GM12874 (cell line): ENCODE measurements at regions not wholly inside any gene's neighbourhood (a gene's known extent, or its start where the extent isn't known, plus 50 kb on each side); places are given as distances from the start of the nearest gene placed in this dataset.

Source experiments
- TF ChIP-seq, protein P1 (sequence below): IDR thresholded peaks from 2 replicates; pipeline ENCODE4 v1.5.1; 2011; ENCODE audit warnings: low read depth, mild to moderate bottlenecking, control low read depth, low read length, moderate library complexity; ENCODE audit not compliant: insufficient read depth

DNA sequence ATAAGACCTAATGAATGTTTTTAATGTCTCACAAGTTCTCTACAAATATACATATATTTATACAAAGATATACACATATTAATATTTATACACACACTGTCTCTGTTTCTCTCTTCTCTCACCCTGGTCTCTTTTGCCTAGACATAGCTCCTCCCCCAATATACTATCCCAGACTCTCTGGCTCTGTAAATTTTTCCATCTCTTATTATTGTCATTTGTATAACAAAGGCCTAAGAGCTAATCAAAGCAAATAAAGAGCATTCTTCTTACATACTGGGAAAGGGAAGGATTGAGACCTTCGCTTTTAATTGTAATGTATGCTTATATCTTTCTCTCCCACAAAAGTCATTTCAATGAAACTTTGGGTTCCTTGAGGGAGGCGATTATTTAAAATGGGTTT lies 318.1 kb downstream of the ADAMTS20 start:
- TF ChIP-seq, protein P1, sequence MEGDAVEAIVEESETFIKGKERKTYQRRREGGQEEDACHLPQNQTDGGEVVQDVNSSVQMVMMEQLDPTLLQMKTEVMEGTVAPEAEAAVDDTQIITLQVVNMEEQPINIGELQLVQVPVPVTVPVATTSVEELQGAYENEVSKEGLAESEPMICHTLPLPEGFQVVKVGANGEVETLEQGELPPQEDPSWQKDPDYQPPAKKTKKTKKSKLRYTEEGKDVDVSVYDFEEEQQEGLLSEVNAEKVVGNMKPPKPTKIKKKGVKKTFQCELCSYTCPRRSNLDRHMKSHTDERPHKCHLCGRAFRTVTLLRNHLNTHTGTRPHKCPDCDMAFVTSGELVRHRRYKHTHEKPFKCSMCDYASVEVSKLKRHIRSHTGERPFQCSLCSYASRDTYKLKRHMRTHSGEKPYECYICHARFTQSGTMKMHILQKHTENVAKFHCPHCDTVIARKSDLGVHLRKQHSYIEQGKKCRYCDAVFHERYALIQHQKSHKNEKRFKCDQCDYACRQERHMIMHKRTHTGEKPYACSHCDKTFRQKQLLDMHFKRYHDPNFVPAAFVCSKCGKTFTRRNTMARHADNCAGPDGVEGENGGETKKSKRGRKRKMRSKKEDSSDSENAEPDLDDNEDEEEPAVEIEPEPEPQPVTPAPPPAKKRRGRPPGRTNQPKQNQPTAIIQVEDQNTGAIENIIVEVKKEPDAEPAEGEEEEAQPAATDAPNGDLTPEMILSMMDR, result no peak

DNA sequence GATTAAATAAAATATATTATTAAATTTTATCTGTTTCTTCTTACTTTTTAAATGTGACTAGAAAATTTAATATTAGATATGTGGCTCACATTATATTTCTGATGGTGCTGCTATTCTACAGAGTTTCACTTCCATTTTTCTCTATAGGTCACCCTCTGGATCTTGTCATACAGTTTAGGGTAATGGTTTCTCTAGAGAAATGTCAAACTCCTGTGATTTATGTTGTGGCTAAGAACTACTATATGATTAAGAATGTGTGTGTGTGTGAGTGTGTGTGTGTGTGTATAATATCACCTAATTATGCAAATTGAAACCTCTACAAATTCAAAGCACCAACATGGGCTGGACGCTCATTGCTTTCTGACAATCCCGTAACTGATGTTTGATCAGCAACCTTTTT lies 325.9 kb downstream of the ADAMTS20 start:
- TF ChIP-seq, protein P1, result no peak

DNA sequence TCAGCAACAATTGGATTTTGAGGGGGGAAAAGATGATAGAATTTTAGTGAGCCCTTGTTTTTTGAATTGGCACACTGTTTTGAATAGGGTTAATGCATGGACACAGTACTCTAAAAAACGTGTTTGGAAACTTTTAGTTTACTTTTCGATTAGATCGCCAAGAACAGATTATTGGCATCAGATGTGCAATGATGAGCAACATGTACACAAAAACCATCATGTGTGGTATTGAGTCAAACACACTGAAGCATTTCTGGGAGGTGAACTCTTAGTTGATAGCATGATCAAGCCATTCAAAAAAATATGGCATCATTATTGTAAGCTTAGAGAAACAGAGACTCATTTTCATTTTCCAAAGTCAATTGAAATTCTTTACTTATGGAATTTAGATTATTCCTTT lies 329.2 kb downstream of the ADAMTS20 start:
- TF ChIP-seq, protein P1, result no peak

DNA sequence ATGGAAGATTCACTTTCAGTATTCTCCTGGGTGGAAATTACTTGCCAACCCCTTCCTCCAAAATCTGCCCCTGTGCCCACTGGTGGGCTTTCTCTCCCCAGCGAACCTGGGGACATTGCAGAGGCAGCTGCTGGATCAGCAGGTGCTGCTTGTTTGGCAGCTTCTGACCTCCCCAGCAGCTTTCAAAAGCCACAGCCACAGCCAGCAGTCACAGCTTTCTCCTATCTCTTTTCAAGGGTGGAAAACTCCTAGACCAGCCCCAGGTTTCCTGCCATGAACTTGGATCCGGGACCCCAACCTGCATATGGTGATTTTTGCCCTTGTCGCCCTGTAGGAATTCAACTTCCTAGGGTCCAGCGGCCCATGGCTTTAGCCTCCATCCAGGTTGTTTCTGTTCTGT lies 330.8 kb downstream of the ADAMTS20 start:
- TF ChIP-seq, protein P1, result no peak

DNA sequence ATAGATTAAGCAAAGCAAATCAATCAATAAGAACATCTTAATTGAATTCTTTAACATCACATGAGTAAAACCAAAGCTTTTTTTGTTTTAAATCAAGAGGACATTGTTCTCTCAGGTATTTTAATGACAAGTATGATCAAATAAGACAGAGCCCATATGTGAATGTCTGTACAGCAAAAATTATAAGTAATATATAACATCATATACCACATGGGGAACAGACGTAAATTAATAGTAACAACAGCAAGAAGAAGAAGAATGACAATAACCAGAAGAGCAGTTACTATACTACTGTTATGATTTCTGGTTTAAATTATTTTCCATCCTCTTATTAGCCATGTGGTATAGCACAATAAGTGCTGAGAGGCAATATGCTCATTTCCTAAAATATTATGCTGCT lies 335.5 kb downstream of the ADAMTS20 start:
- TF ChIP-seq, protein P1, result no peak

DNA sequence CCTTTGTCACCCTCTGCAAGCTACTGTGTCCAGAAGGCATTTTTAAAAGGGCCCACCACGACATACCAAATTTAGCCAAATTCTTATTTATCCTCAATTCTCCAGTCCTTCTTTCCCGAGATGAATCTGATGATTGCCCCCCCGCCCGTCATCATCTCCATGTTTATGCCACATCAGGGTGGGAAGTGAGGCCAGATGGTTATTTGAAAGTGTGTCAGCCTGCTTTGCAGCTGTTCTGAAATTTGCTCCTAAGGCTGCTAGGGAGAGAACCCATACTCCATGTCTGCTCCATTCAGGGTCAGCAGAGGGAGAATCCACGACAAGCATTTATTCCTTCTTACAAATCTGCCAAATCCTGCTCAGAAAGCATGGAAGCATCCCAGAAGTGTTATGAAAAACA lies 337.8 kb downstream of the ADAMTS20 start:
- TF ChIP-seq, protein P1, result no peak

DNA sequence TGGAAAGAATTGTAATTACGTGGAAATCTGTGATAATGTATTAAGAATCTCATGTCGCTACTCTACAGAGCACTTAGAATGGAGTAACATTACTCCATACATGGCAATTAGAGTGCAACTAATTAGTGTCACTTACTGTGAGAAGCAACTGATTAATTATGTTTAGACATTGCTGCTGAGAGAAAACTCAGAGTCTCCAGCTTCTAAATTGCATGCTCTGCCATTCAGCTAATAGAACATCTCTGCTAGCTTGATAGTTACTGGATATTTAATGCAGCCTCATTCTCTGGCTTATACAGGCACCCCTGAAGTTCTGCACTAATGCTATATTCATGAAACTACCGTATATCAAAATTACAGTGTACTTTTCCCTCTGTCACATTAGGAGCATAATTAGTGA lies 338.4 kb downstream of the ADAMTS20 start:
- TF ChIP-seq, protein P1, result no peak
